Fibroblast of pulmonary artery (primary cell): ENCODE measurements at regions not wholly inside any gene's neighbourhood (a gene's known extent, or its start where the extent isn't known, plus 50 kb on each side); places are given as distances from the start of the nearest gene placed in this dataset.

Experiments used
- DNase-seq: peaks from one replicate; pipeline ENCODE4 v3.0.0-alpha.2; 2010; ENCODE audit warnings: low read depth
- H3K4me3 ChIP-seq: replicated peaks from 2 replicates; pipeline ENCODE4 v1.5.1; 2011; ENCODE audit warnings: low read depth, mild to moderate bottlenecking, control low read depth, low read length, moderate library complexity
- CTCF ChIP-seq: IDR thresholded peaks from 2 replicates; pipeline ENCODE4 v1.5.1; 2011; ENCODE audit warnings: mild to moderate bottlenecking, control low read depth, low read length, inconsistent platforms; ENCODE audit errors: missing control alignments

DNA sequence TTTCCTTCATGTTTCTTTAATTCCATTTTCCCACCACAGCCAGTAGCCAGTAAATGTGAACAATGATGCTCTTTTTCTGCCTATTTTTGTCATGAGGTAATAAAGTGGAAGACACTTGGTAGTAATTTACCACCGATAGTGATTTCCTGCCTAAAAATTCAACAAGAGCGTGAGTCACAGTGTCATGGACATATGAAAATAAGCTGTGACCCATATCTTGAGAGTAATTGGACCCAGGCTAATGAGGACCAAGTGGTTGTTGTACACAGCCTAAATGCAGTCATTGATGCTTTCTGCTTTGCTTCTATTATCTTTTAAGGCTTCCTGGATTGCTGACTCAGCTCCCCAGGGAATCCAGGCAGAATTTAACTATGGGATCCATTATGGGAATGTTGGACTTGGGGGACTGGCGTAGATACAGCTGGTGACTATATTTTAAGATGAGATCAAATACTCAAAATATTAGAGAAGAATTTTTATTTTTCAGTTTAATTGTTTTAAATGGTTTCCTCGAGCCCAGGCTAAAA, 265.9 kb upstream of the FERMT1 start:
- DNase-seq = no peak
- TF ChIP-seq CTCF = no peak

DNA sequence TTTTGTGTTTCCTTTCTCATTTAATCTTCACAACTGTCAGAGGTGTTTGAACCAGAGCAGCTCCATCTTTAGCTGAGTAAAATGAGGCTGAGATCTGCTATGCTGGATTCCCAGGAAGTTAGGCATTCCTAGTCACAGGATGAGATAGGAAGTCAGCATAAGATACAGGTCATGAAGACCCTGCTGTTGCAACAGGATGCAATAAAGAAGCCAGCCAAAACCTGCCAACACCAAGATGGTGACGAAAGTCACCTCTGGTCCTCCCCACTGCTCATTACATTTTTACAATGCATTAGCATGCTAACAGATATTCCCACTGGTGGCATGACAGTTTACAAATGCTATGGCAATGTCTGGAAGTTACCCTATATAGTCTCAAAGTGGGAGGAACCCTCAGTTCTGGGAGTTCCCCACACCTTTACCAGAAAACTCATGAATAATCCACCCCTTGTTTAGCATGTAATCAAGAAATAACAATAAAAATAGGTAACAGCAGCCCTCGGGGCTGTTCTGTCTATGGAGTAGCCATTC, 262.2 kb upstream of the FERMT1 start:
- H3K4me3 ChIP-seq = no peak overlapping the region
- TF ChIP-seq CTCF = no peak
- no peak for DNase-seq

More for the DNA sequence above, 265.9 kb upstream of the FERMT1 start:
- no peak overlapping the region for H3K4me3 ChIP-seq

DNA sequence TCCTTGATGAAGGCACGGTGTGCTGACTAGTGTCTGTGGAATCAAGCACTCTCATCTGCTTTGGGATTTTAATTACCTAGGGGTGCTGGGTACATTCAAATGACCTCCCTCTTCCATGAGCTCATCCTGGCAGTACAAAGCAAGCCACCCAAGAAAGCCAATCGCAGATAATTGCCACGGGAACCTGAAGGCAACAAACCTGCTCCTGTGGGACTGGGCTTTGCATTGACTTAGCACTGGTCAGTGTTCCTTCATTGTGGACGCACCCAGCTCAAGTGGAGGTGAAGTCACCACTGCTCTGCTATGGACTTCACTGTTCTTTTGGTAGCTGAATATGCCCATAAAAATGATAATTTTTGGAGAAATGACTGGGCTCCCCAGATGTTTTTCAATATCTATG, 261.6 kb upstream of the FERMT1 start:
- TF ChIP-seq CTCF = no peak
- DNase-seq = no peak
- H3K4me3 ChIP-seq = no peak overlapping the region

- no peak overlapping the region for H3K4me3 ChIP-seq
- DNase-seq = peak; percentile 33
- peak; percentile 49 for TF ChIP-seq CTCF
Observed at GRCh38 chr20:6381887-6382286, 259.1 kb upstream of the FERMT1 start.

- no peak for TF ChIP-seq CTCF
- H3K4me3 ChIP-seq = no peak overlapping the region
- no peak for DNase-seq
Observed at GRCh38 chr20:6362245-6362644, 239.4 kb upstream of the FERMT1 start.

GRCh38 chr20:6360766-6361165, 237.9 kb upstream of the FERMT1 start:
- TF ChIP-seq CTCF = no peak
- H3K4me3 ChIP-seq = no peak overlapping the region
- no peak for DNase-seq

- DNase-seq = no peak
- H3K4me3 ChIP-seq = no peak overlapping the region
- no peak for TF ChIP-seq CTCF
Observed at GRCh38 chr20:6355754-6356451, 233.1 kb upstream of the FERMT1 start.
